Renal cortex interstitium (tissue), 11 donors: ENCODE measurements at regions not wholly inside any gene's neighbourhood (a gene's known extent, or its start where the extent isn't known, plus 50 kb on each side); places are given as distances from the start of the nearest gene placed in this dataset.

Source experiments
- DNase-seq, 11 donors: peaks; one replicate each; pipeline ENCODE4 v3.0.0-alpha.2; 2013; ENCODE audit warnings: low read depth in 9 of 11, low spot score in 4 of 11; ENCODE audit errors: extremely low read depth in 1 of 11

GRCh38 chrX:64097891-64098290 is 107.6 kb downstream of the AMER1 start:
- DNase-seq, result no peak

DNA sequence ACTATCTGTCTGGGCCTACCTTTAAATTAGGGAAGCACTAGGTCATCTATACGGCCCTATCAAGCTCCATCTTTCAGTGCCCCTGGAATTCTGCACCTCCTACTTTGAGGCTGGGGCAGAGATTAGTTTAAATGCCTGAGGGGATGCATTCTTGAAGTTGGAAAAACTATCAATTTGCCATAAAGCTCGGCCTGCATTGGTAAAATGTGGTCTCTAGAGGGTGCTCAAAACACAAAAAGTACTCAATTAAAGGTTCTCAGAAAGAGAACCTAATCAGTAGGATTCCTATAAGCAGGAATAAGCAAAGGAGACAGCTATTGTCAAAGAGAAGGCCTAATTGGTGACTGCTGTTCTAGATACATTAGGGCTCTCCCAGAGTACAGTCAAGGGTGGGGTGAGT is 111.7 kb downstream of the AMER1 start:
- DNase-seq, result peak in 3 of 11 donors; percentile 1 to 5 (median 4)
